Amniotic stem cell (primary cell): ENCODE measurements at regions not wholly inside any gene's neighbourhood (a gene's known extent, or its start where the extent isn't known, plus 50 kb on each side); places are given as distances from the start of the nearest gene placed in this dataset.
A peak's percentile ranks its signal among the peaks of the same experiment; 100 is the strongest.
"Not testable (repeated sequence)": the region's sequence is repeated elsewhere in the genome, so short reads cannot be mapped to it uniquely, and the experiment has no call there.

Source experiments
- DNase-seq: peaks from one replicate; lab custom pipeline; 2025; lab: John Stamatoyannopoulos, UW

- DNase-seq = no peak
Observed at GRCh38 chr12:93208011-93208410, 169.7 kb upstream of the NUDT4 start.

GRCh38 chr12:93214523-93215289, 163.0 kb upstream of the NUDT4 start:
- DNase-seq = no peak

- no peak for DNase-seq
Observed at GRCh38 chr12:93215290-93215678, 162.4 kb upstream of the NUDT4 start.

- DNase-seq = no peak
Observed at GRCh38 chr12:93219947-93220346, 157.8 kb upstream of the NUDT4 start.

GRCh38 chr12:93221841-93222240, 155.9 kb upstream of the NUDT4 start:
- no peak for DNase-seq

GRCh38 chr12:93223440-93224426, 154.0 kb upstream of the NUDT4 start:
- no peak for DNase-seq

GRCh38 chr12:93225094-93225493, 152.6 kb upstream of the NUDT4 start:
- no peak for DNase-seq

GRCh38 chr12:93226361-93226760, 151.4 kb upstream of the NUDT4 start:
- DNase-seq = no peak

- DNase-seq = peak; percentile 92
Observed at GRCh38 chr12:93229494-93230325, 148.0 kb upstream of the NUDT4 start.

GRCh38 chr12:93230326-93230720, 147.4 kb upstream of the NUDT4 start:
- no peak for DNase-seq

- no peak for DNase-seq
Observed at GRCh38 chr12:93231938-93232337, 145.8 kb upstream of the NUDT4 start.

- no peak for DNase-seq
Observed at GRCh38 chr12:93234641-93235040, 143.1 kb upstream of the NUDT4 start.

- DNase-seq = no peak
Observed at GRCh38 chr12:93235881-93236280, 141.8 kb upstream of the NUDT4 start.

- no peak for DNase-seq
Observed at GRCh38 chr12:93237235-93237915, 140.3 kb upstream of the NUDT4 start.

- DNase-seq = not testable (repeated sequence)
Observed at GRCh38 chr12:93238512-93239262, 139.0 kb upstream of the NUDT4 start.

- DNase-seq = not testable (repeated sequence)
Observed at GRCh38 chr12:93239789-93240188, 137.9 kb upstream of the NUDT4 start.

GRCh38 chr12:93242154-93242972, 135.4 kb upstream of the NUDT4 start:
- DNase-seq = no peak

- no peak for DNase-seq
Observed at GRCh38 chr12:93243382-93243688, 134.4 kb upstream of the NUDT4 start.

- no peak for DNase-seq
Observed at GRCh38 chr12:93243689-93244513, 133.8 kb upstream of the NUDT4 start.
